ENCODE measurements at regions not wholly inside any gene's neighbourhood (a gene's known extent, or its start where the extent isn't known, plus 50 kb on each side); places are given as distances from the start of the nearest gene placed in this dataset.

GRCh38 chr5:8683496-8683895 is 814.5 kb downstream of the MTRR start:
- TF ChIP-seq CTCF (IDR thresholded peaks at IDR 0.05) (no peak), POLR2A (IDR thresholded peaks at IDR 0.05) (no peak)
